Spleen (tissue), 7 donors: ENCODE measurements at regions not wholly inside any gene's neighbourhood (a gene's known extent, or its start where the extent isn't known, plus 50 kb on each side); places are given as distances from the start of the nearest gene placed in this dataset.

Experiments used
- CTCF ChIP-seq, 11 experiments: fragments of 200-600 bp in 7 of 11; fragments of 450-650 bp in 4 of 11; sonication (generic) in 4 of 11; IDR thresholded peaks in 8 of 11; conservative IDR thresholded peaks in 3 of 11; 1 replicate in 7 of 11; 2 replicates in 4 of 11; pipeline versions ENCODE4 v1.4.0 to v1.8.0; 2016 to 2021; ENCODE audit warnings: antibody characterized with exemption in 11 of 11, inconsistent platforms in 4 of 11, mild to moderate bottlenecking in 1 of 11
- POLR2A ChIP-seq, 3 donors: fragments of 450-650 bp; IDR thresholded peaks; one replicate each; pipeline ENCODE4 v1.5.1; 2017; ENCODE audit warnings: antibody characterized with exemption in 3 of 3, mild to moderate bottlenecking in 1 of 3
- POLR2AphosphoS5 ChIP-seq, 3 donors: sonication (generic); formaldehyde crosslinking; IDR thresholded peaks; one replicate each; pipeline ENCODE4 v1.5.1; 2017; ENCODE audit warnings: antibody characterized with exemption in 3 of 3
- donor health status: DM: no; HTN: no; CAD: no; lungs with moderate emphysema.
- donor health status: DM: no; HTN: no; CAD: no.
- donor health status: DM: no; HTN: no; CAD: no.

GRCh38 chr2:187906021-187906420, 351.8 kb upstream of the TFPI start:
- TF ChIP-seq CTCF (IDR thresholded peaks at IDR 0.05 in 8 of 11, conservative IDR thresholded peaks at IDR 0.05 in 3 of 11), result no peak
- TF ChIP-seq POLR2AphosphoS5 (IDR thresholded peaks at IDR 0.05), result no peak
- no peak for TF ChIP-seq POLR2A (IDR thresholded peaks at IDR 0.05)
